ENCODE measurements at regions not wholly inside any gene's neighbourhood (a gene's known extent, or its start where the extent isn't known, plus 50 kb on each side); places are given as distances from the start of the nearest gene placed in this dataset.

GRCh38 chr2:180463608-180464007 lies 456.5 kb upstream of the CWC22 start:
- Histone ChIP-seq H3K36me3 (ENCODE audit: control insufficient read depth, insufficient read depth, low read length) (no peaks in the 10 kb centered on the region), H3K4me1 (no peaks in the 10 kb centered on the region), H3K9me3 (ENCODE audit: control insufficient read depth, low read length) (no peaks in the 10 kb centered on the region), H3K27ac (no peak overlapping the region), H3K27me3 (ENCODE audit: control insufficient read depth, insufficient read depth, low read length) (no peaks in the 10 kb centered on the region), H2AFZ (peak overlapping the region; percentile 3), H3K79me2 (no peaks in the 10 kb centered on the region), H3K4me2 (ENCODE audit: low read length) (no peak overlapping the region), H3K9ac (no peak overlapping the region), H3K4me3 (ENCODE audit: low read depth, low read length) (no peak overlapping the region)
- no peak for TF ChIP-seq CTCF (IDR thresholded peaks at IDR 0.05)

- H3K27me3 ChIP-seq (ENCODE audit: control insufficient read depth, insufficient read depth, low read length) = no peaks in the 10 kb centered on the region
Measured at GRCh38 chr2:180461761-180462160, 454.7 kb upstream of the CWC22 start.

GRCh38 chr2:180456801-180457200 lies 449.7 kb upstream of the CWC22 start:
- no peaks in the 10 kb centered on the region for H3K27me3 ChIP-seq (ENCODE audit: control insufficient read depth, insufficient read depth, low read length)
- no peak overlapping the region for H3K27ac ChIP-seq
- no peak for TF ChIP-seq CTCF (IDR thresholded peaks at IDR 0.05)
- H3K79me2 ChIP-seq = no peaks in the 10 kb centered on the region
- no peaks in the 10 kb centered on the region for H3K4me1 ChIP-seq
- no peak overlapping the region for H3K4me2 ChIP-seq (ENCODE audit: low read length)
- H3K36me3 ChIP-seq (ENCODE audit: control insufficient read depth, insufficient read depth, low read length) = no peaks in the 10 kb centered on the region
- no peak overlapping the region for H2AFZ ChIP-seq
- no peaks in the 10 kb centered on the region for H3K9me3 ChIP-seq (ENCODE audit: control insufficient read depth, low read length)
- no peak overlapping the region for H3K9ac ChIP-seq
- no peak overlapping the region for H3K4me3 ChIP-seq (ENCODE audit: low read depth, low read length)

More at GRCh38 chr2:180461761-180462160, 454.7 kb upstream of the CWC22 start:
- Histone ChIP-seq H3K27ac (no peak overlapping the region), H3K4me3 (ENCODE audit: low read depth, low read length) (no peak overlapping the region), H3K4me2 (ENCODE audit: low read length) (no peak overlapping the region), H3K9me3 (ENCODE audit: control insufficient read depth, low read length) (no peaks in the 10 kb centered on the region), H3K4me1 (no peaks in the 10 kb centered on the region), H3K36me3 (ENCODE audit: control insufficient read depth, insufficient read depth, low read length) (no peaks in the 10 kb centered on the region), H3K9ac (no peak overlapping the region), H2AFZ (no peak overlapping the region), H3K79me2 (no peaks in the 10 kb centered on the region)
- TF ChIP-seq CTCF (IDR thresholded peaks at IDR 0.05) = no peak

GRCh38 chr2:180450841-180451240 lies 443.7 kb upstream of the CWC22 start:
- no peaks in the 10 kb centered on the region for H3K79me2 ChIP-seq
- no peaks in the 10 kb centered on the region for H3K4me1 ChIP-seq
- H2AFZ ChIP-seq = no peak overlapping the region
- H3K36me3 ChIP-seq (ENCODE audit: control insufficient read depth, insufficient read depth, low read length) = no peaks in the 10 kb centered on the region
- no peak overlapping the region for H3K4me2 ChIP-seq (ENCODE audit: low read length)
- no peak overlapping the region for H3K9ac ChIP-seq
- TF ChIP-seq CTCF (IDR thresholded peaks at IDR 0.05) = no peak
- no peak overlapping the region for H3K27ac ChIP-seq
- no peaks in the 10 kb centered on the region for H3K27me3 ChIP-seq (ENCODE audit: control insufficient read depth, insufficient read depth, low read length)
- no peak overlapping the region for H3K4me3 ChIP-seq (ENCODE audit: low read depth, low read length)
- H3K9me3 ChIP-seq (ENCODE audit: control insufficient read depth, low read length) = no peaks in the 10 kb centered on the region

- H3K9me3 ChIP-seq (ENCODE audit: control insufficient read depth, low read length) = no peaks in the 10 kb centered on the region
- no peaks in the 10 kb centered on the region for H3K27me3 ChIP-seq (ENCODE audit: control insufficient read depth, insufficient read depth, low read length)
- H2AFZ ChIP-seq = no peak overlapping the region
- no peaks in the 10 kb centered on the region for H3K36me3 ChIP-seq (ENCODE audit: control insufficient read depth, insufficient read depth, low read length)
- no peaks in the 10 kb centered on the region for H3K4me1 ChIP-seq
- H3K4me2 ChIP-seq (ENCODE audit: low read length) = no peak overlapping the region
- no peak overlapping the region for H3K4me3 ChIP-seq (ENCODE audit: low read depth, low read length)
- H3K79me2 ChIP-seq = no peaks in the 10 kb centered on the region
- no peak overlapping the region for H3K9ac ChIP-seq
- no peak for TF ChIP-seq CTCF (IDR thresholded peaks at IDR 0.05)
- no peak overlapping the region for H3K27ac ChIP-seq
Measured at GRCh38 chr2:180449171-180449915, 442.2 kb upstream of the CWC22 start.

Data from parathyroid adenoma (tissue), 2 donors.